ENCODE measurements at regions not wholly inside any gene's neighbourhood (a gene's known extent, or its start where the extent isn't known, plus 50 kb on each side); places are given as distances from the start of the nearest gene placed in this dataset.

GRCh38 chr13:19117913-19118739 lies 63.5 kb downstream of the TUBA3C start:
- TF ChIP-seq ZBTB21 (tag by site-specific recombination; IDR thresholded peaks at IDR 0.05), result no peak
- no peak for TF ChIP-seq REST (tag by site-specific recombination; IDR thresholded peaks at IDR 0.05)
- TF ChIP-seq PBX3 (CRISPR knock-in tag; IDR thresholded peaks at IDR 0.05), result no peak
- TF ChIP-seq ZBTB11 (tag by site-specific recombination; conservative IDR thresholded peaks at IDR 0.05; ENCODE audit: low read depth), result no peak
- no peak for TF ChIP-seq CTCF (tag by site-specific recombination; IDR thresholded peaks at IDR 0.05)
- TF ChIP-seq KLF1 (tag by site-specific recombination; IDR thresholded peaks at IDR 0.05), result no peak
- no peak for TF ChIP-seq TCF7L2 (IDR thresholded peaks at IDR 0.05; ENCODE audit: borderline replicate concordance, low read depth, low read length)
- no peak for TF ChIP-seq ZBTB7A (tag by site-specific recombination; IDR thresholded peaks at IDR 0.05; ENCODE audit: low read depth)
- TF ChIP-seq ZBTB26 (tag by site-specific recombination; optimal IDR thresholded peaks at IDR 0.05), result no peak
- TF ChIP-seq ZNF398 (tag by site-specific recombination; IDR thresholded peaks at IDR 0.05), result no peak
- TF ChIP-seq ZBTB1 (tag by site-specific recombination; IDR thresholded peaks at IDR 0.05), result no peak
- no peak for TF ChIP-seq KLF17 (tag by site-specific recombination; IDR thresholded peaks at IDR 0.05)
- no peak for TF ChIP-seq ZNF132 (tag by site-specific recombination; IDR thresholded peaks at IDR 0.05; ENCODE audit: borderline replicate concordance)
- TF ChIP-seq ZFP69B (tag by site-specific recombination; IDR thresholded peaks at IDR 0.05), result no peak

All from HEK293 (cell line).